K562 (cell line): ENCODE measurements at regions not wholly inside any gene's neighbourhood (a gene's known extent, or its start where the extent isn't known, plus 50 kb on each side); places are given as distances from the start of the nearest gene placed in this dataset.

ENCODE experiments used
- AFF4 ChIP-seq: sonication (generic); formaldehyde crosslinking; IDR thresholded peaks from 2 replicates; pipeline ENCODE4 v1.8.0; 2023; ENCODE audit warnings: mild to moderate bottlenecking, missing genetic modification reagents
- ARID4B ChIP-seq: sonication (generic); formaldehyde crosslinking; IDR thresholded peaks from 2 replicates; pipeline ENCODE4 v1.8.0; 2022; ENCODE audit warnings: mild to moderate bottlenecking, missing genetic modification reagents
- E2F1 ChIP-seq: sonication (generic); formaldehyde crosslinking; IDR thresholded peaks from 2 replicates; pipeline ENCODE4 v1.8.1; 2023; ENCODE audit warnings: mild to moderate bottlenecking, missing genetic modification reagents, moderate library complexity
- ELK3 ChIP-seq: fragments of 450-650 bp; formaldehyde crosslinking; IDR thresholded peaks from 2 replicates; pipeline ENCODE4 v1.4.0; 2020; ENCODE audit warnings: mild to moderate bottlenecking
- MXI1 ChIP-seq: IDR thresholded peaks from 2 replicates; pipeline ENCODE4 v1.6.1; 2011; ENCODE audit warnings: low read depth, mild to moderate bottlenecking, improper control_type of control experiment, low read length
- SIX5 ChIP-seq, 2 experiments: IDR thresholded peaks; 2 replicates each; pipeline ENCODE4 v1.6.1; 2011; ENCODE audit warnings: low read length in 2 of 2, borderline replicate concordance in 1 of 2, low read depth in 1 of 2, mild to moderate bottlenecking in 1 of 2, moderate library complexity in 1 of 2; ENCODE audit not compliant: insufficient read depth in 1 of 2
- ZNF398 ChIP-seq: fragments of 250-450 bp; sonication (Bioruptor Pico); IDR thresholded peaks from 2 replicates; pipeline ENCODE4 v1.8.0; 2021; ENCODE audit warnings: moderate library complexity, mild to moderate bottlenecking, inconsistent platforms

DNA sequence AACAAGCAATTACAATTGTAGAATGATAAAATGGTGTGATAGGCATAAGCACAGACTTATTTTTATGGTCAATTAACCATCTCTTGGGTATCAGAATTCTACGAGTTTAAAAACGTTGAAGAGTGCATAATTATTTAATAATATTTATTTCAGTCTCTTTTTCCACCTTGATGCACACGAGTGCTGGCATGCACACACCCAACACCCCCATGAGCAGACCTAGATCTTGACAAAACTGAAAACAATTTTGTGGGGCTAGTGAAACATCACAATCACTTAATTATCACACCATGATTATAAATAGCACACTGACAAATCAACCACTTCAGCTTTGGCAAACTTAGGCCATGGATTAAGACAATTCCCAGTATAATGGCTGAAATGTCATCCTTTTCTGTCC lies 61.0 kb upstream of the RFC3 start (continued):
- no peak for TF ChIP-seq ZNF398 (CRISPR knock-in tag)
- TF ChIP-seq ARID4B (CRISPR knock-in tag), result no peak
- no peak for TF ChIP-seq ELK3 (CRISPR knock-in tag)
- no peak for TF ChIP-seq SIX5 (IDR thresholded peaks at IDR 0.05; ENCODE audit: borderline replicate concordance in 1 of 2, insufficient read depth in 1 of 2, low read depth in 1 of 2, low read length in 2 of 2)
- TF ChIP-seq E2F1 (CRISPR knock-in tag), result no peak
- no peak for TF ChIP-seq AFF4 (CRISPR knock-in tag)
- no peak for TF ChIP-seq MXI1
